Sigmoid colon (tissue), 6 donors: ENCODE measurements at regions not wholly inside any gene's neighbourhood (a gene's known extent, or its start where the extent isn't known, plus 50 kb on each side); places are given as distances from the start of the nearest gene placed in this dataset.

Experiments used
- DNase-seq: peaks from one replicate; pipeline ENCODE4 v3.0.0-alpha.2; 2019
- H3K27ac ChIP-seq, 4 donors: fragments of 200-600 bp; sonication (generic); one replicate each; pipeline ENCODE4 v1.5.1; 2016 to 2019; ENCODE audit warnings: mild to moderate bottlenecking in 1 of 4
- H3K27me3 ChIP-seq, 3 donors: fragments of 200-600 bp; sonication (generic); one replicate each; pipeline ENCODE4 v1.5.1; 2019; ENCODE audit warnings: mild to moderate bottlenecking in 1 of 3
- H3K36me3 ChIP-seq, 4 donors: fragments of 200-600 bp; sonication (generic); one replicate each; pipeline ENCODE4 v1.5.1; 2016 to 2019
- H3K4me1 ChIP-seq, 4 donors: fragments of 200-600 bp; sonication (generic); one replicate each; pipeline ENCODE4 v1.5.1; 2017 to 2019
- H3K4me3 ChIP-seq, 4 donors: fragments of 200-600 bp; sonication (generic); one replicate each; pipeline ENCODE4 v1.5.1; 2017 to 2019; ENCODE audit warnings: mild to moderate bottlenecking in 2 of 4, moderate library complexity in 1 of 4
- H3K9me3 ChIP-seq, 4 donors: fragments of 200-600 bp in 3 of 4; sonication (generic) in 3 of 4; one replicate each; pipeline versions ENCODE4 v1.5.1 to v1.6.1; 2013 to 2019
- CTCF ChIP-seq, 4 experiments: fragments of 450-650 bp in 3 of 4; fragments of 200-600 bp in 1 of 4; IDR thresholded peaks; one replicate each; pipeline ENCODE4 v1.5.1; 2016 to 2019; ENCODE audit warnings: antibody characterized with exemption in 4 of 4, mild to moderate bottlenecking in 3 of 4, moderate library complexity in 2 of 4
- EP300 ChIP-seq, 4 donors: sonication (generic); formaldehyde crosslinking; IDR thresholded peaks; one replicate each; pipeline ENCODE4 v1.6.1; 2017; ENCODE audit warnings: antibody characterized with exemption in 4 of 4
- POLR2A ChIP-seq, 2 donors: fragments of 450-650 bp; IDR thresholded peaks; one replicate each; pipeline ENCODE4 v1.6.1; 2016; ENCODE audit warnings: antibody characterized with exemption in 2 of 2, mild to moderate bottlenecking in 2 of 2, moderate library complexity in 2 of 2
- POLR2AphosphoS5 ChIP-seq, 4 donors: sonication (generic); formaldehyde crosslinking; IDR thresholded peaks; one replicate each; pipeline ENCODE4 v1.6.1; 2017; ENCODE audit warnings: antibody characterized with exemption in 4 of 4
- WGBS, 2 donors: extraction: QIAGEN DNeasy Blood & Tissue Kit; methylation state at CpG; one replicate each; pipeline ENCODE4 v1.1.7; 2013; 5-methylcytosine and 5-hydroxymethylcytosine counted together
- intact Hi-C: fragments of 100-400 bp; cut with DNase I; formaldehyde crosslinking; loops from one replicate; pipeline ENCODE4 v1.15.1; 2023
- donor health status: healthy with polysubstance abuse.
- donor health status: healthy.

DNA sequence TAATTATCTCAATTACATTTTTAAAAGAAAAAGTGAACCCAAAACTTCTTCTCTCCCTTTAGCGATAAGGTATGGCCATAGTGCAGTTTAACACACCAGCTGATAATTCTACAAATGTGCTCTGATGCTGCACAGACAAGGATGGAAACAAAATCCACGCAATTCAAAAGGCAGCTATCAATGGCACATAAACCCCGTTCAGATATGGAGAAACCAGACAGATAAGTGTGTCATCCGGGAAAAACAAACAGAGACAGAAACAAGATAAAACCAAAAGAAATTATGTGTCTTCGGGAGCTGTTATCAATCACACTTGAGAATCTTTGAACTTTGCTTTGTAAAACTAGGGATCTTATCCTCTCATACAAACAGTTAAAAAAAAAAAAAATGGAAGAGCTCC, 73.6 kb downstream of the SIPA1L2 start:
- DNase-seq: no peak
- peak overlapping the region in 1 of 4 donors; percentile 72 for H3K27ac ChIP-seq
- H3K36me3 ChIP-seq: no peaks in the 10 kb centered on the region
- 44 to 79% methylated on average over 5 of the region's 5 CpGs for WGBS, 2 donors
- TF ChIP-seq CTCF (IDR thresholded peaks at IDR 0.05) (no peak), EP300 (IDR thresholded peaks at IDR 0.05) (no peak)
- intact Hi-C loops: no loop called here
- H3K4me3 ChIP-seq: no peak overlapping the region
- peaks cover 0 to 83% (median 53%) of the 10 kb centered on the region in 4 donors for H3K4me1 ChIP-seq
- H3K9me3 ChIP-seq: no peaks in the 10 kb centered on the region
- no peaks in the 10 kb centered on the region for H3K27me3 ChIP-seq

DNA sequence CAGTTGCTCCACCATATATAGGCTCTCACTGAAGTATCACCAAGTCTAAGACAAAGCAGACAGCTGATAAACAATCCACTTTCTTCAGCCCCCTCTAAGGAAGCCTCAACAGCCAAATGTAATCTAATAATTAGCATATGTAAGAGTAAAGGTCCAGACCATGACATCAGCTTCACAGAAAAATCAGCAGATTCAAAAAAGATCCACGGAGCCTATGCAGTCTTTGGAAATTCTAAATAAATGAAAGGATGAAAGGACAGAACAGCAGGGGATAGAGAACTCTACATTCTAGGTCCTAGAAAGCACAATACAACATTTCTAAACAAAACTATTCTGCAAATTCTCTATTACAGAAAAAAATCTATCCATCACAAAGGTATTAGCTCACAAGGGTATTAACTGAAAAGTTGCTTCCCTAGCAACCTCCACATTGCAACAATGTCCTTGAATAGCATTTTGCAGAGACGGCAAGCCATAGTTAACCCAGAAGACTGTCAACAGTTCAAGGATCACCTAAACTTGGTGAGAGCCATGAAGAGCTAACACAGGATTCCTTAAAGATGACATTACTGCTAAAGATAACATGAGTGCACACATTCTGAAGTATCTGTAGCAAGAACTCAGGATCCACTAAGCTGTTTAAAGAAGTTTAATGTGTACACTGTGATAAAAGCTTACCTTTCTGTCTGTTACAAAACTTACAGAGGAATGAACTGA, 74.3 kb downstream of the SIPA1L2 start:
- H3K27ac ChIP-seq: peak overlapping the region in 3 of 4 donors; percentile 61 to 72 (median 68)
- TF ChIP-seq EP300 (IDR thresholded peaks at IDR 0.05): no peak
- no peak for TF ChIP-seq CTCF (IDR thresholded peaks at IDR 0.05)
- no peak for TF ChIP-seq POLR2AphosphoS5 (IDR thresholded peaks at IDR 0.05)
- no peak for TF ChIP-seq POLR2A (IDR thresholded peaks at IDR 0.05)
- WGBS, 2 donors: 61 to 79% methylated on average over 2 of the region's 2 CpGs

GRCh38 chr1:232554409-232554808, 75.5 kb downstream of the SIPA1L2 start:
- no peak for TF ChIP-seq POLR2A (IDR thresholded peaks at IDR 0.05)
- TF ChIP-seq CTCF (IDR thresholded peaks at IDR 0.05): no peak
- no peak for TF ChIP-seq EP300 (IDR thresholded peaks at IDR 0.05)
- Histone ChIP-seq H3K27me3 (no peaks in the 10 kb centered on the region), H3K4me3 (no peak overlapping the region), H3K36me3 (no peaks in the 10 kb centered on the region), H3K27ac (peak overlapping the region; percentile 33 to 72 (median 64)), H3K9me3 (no peaks in the 10 kb centered on the region), H3K4me1 (peaks cover 0 to 72% (median 53%) of the 10 kb centered on the region in 4 donors)
- DNase-seq: no peak
- WGBS, 2 donors: 67 to 69% methylated on average over 6 of the region's 6 CpGs
- intact Hi-C loops: no loop called here

More for the DNA sequence above, 74.3 kb downstream of the SIPA1L2 start:
- Histone ChIP-seq H3K4me3 (no peak overlapping the region), H3K36me3 (no peaks in the 10 kb centered on the region), H3K27me3 (no peaks in the 10 kb centered on the region), H3K9me3 (no peaks in the 10 kb centered on the region), H3K4me1 (peaks cover 0 to 78% (median 53%) of the 10 kb centered on the region in 4 donors)
- intact Hi-C loops: no loop called here
- DNase-seq: no peak

GRCh38 chr1:232553809-232554208, 76.1 kb downstream of the SIPA1L2 start:
- no peak overlapping the region for H3K4me3 ChIP-seq
- H3K27me3 ChIP-seq: no peaks in the 10 kb centered on the region
- no peaks in the 10 kb centered on the region for H3K9me3 ChIP-seq
- TF ChIP-seq POLR2A (IDR thresholded peaks at IDR 0.05): no peak
- no peak for TF ChIP-seq EP300 (IDR thresholded peaks at IDR 0.05)
- no peak for TF ChIP-seq CTCF (IDR thresholded peaks at IDR 0.05)
- TF ChIP-seq POLR2AphosphoS5 (IDR thresholded peaks at IDR 0.05): no peak
- intact Hi-C loops: no loop called here
- H3K4me1 ChIP-seq: peaks cover 0 to 68% (median 52%) of the 10 kb centered on the region in 4 donors
- no peaks in the 10 kb centered on the region for H3K36me3 ChIP-seq
- peak overlapping the region; percentile 33 to 72 (median 64) for H3K27ac ChIP-seq
- DNase-seq: no peak
